ENCODE measurements at regions not wholly inside any gene's neighbourhood (a gene's known extent, or its start where the extent isn't known, plus 50 kb on each side); places are given as distances from the start of the nearest gene placed in this dataset.

- Histone ChIP-seq H3K4me1 (ENCODE audit: insufficient read depth, low read length) (peaks cover 71% of the 10 kb centered on the region), H3K4me3 (ENCODE audit: low read length) (no peak overlapping the region), H3K9me3 (ENCODE audit: low read length) (no peaks in the 10 kb centered on the region), H2AFZ (ENCODE audit: low read depth, low read length) (no peak overlapping the region), H3K27me3 (ENCODE audit: insufficient read depth, low read length) (no peaks in the 10 kb centered on the region), H3K36me3 (ENCODE audit: insufficient read depth, low read length) (no peaks in the 10 kb centered on the region)
Measured at GRCh38 chr2:207256476-207257207, 90.9 kb upstream of the KLF7 start.

GRCh38 chr2:207257251-207258250 is 91.8 kb upstream of the KLF7 start:
- H3K9me3 ChIP-seq (ENCODE audit: low read length) = no peaks in the 10 kb centered on the region
- H3K36me3 ChIP-seq (ENCODE audit: insufficient read depth, low read length) = no peaks in the 10 kb centered on the region
- no peak overlapping the region for H2AFZ ChIP-seq (ENCODE audit: low read depth, low read length)
- no peaks in the 10 kb centered on the region for H3K27me3 ChIP-seq (ENCODE audit: insufficient read depth, low read length)
- H3K4me1 ChIP-seq (ENCODE audit: insufficient read depth, low read length) = peaks cover 62% of the 10 kb centered on the region
- peak overlapping the region; percentile 17 for H3K4me3 ChIP-seq (ENCODE audit: low read length)

- no peaks in the 10 kb centered on the region for H3K9me3 ChIP-seq (ENCODE audit: low read length)
- no peaks in the 10 kb centered on the region for H3K27me3 ChIP-seq (ENCODE audit: insufficient read depth, low read length)
- H3K4me3 ChIP-seq (ENCODE audit: low read length) = peak overlapping the region; percentile 17
- no peaks in the 10 kb centered on the region for H3K36me3 ChIP-seq (ENCODE audit: insufficient read depth, low read length)
- no peak overlapping the region for H2AFZ ChIP-seq (ENCODE audit: low read depth, low read length)
- peaks cover 53% of the 10 kb centered on the region for H3K4me1 ChIP-seq (ENCODE audit: insufficient read depth, low read length)
Measured at GRCh38 chr2:207258263-207258991, 92.7 kb upstream of the KLF7 start.

GRCh38 chr2:207260021-207260420 is 94.3 kb upstream of the KLF7 start:
- no peaks in the 10 kb centered on the region for H3K27me3 ChIP-seq (ENCODE audit: insufficient read depth, low read length)
- peaks cover 2% of the 10 kb centered on the region for H3K9me3 ChIP-seq (ENCODE audit: low read length)
- H3K36me3 ChIP-seq (ENCODE audit: insufficient read depth, low read length) = no peaks in the 10 kb centered on the region
- no peak overlapping the region for H2AFZ ChIP-seq (ENCODE audit: low read depth, low read length)
- peaks cover 43% of the 10 kb centered on the region for H3K4me1 ChIP-seq (ENCODE audit: insufficient read depth, low read length)
- no peak overlapping the region for H3K4me3 ChIP-seq (ENCODE audit: low read length)

- H3K4me1 ChIP-seq (ENCODE audit: insufficient read depth, low read length) = peaks cover 34% of the 10 kb centered on the region
- H2AFZ ChIP-seq (ENCODE audit: low read depth, low read length) = no peak overlapping the region
- H3K27me3 ChIP-seq (ENCODE audit: insufficient read depth, low read length) = no peaks in the 10 kb centered on the region
- H3K36me3 ChIP-seq (ENCODE audit: insufficient read depth, low read length) = no peaks in the 10 kb centered on the region
- H3K9me3 ChIP-seq (ENCODE audit: low read length) = peaks cover 2% of the 10 kb centered on the region
- H3K4me3 ChIP-seq (ENCODE audit: low read length) = no peak overlapping the region
Measured at GRCh38 chr2:207260947-207261346, 95.2 kb upstream of the KLF7 start.

GRCh38 chr2:207264310-207264709 is 98.6 kb upstream of the KLF7 start:
- Histone ChIP-seq H2AFZ (ENCODE audit: low read depth, low read length) (no peak overlapping the region), H3K4me3 (ENCODE audit: low read length) (no peak overlapping the region), H3K27me3 (ENCODE audit: insufficient read depth, low read length) (no peaks in the 10 kb centered on the region), H3K36me3 (ENCODE audit: insufficient read depth, low read length) (no peaks in the 10 kb centered on the region), H3K9me3 (ENCODE audit: low read length) (peaks cover 2% of the 10 kb centered on the region), H3K4me1 (ENCODE audit: insufficient read depth, low read length) (peaks cover 2% of the 10 kb centered on the region)

- H3K4me1 ChIP-seq (ENCODE audit: insufficient read depth, low read length) = no peaks in the 10 kb centered on the region
- H3K9me3 ChIP-seq (ENCODE audit: low read length) = peaks cover 2% of the 10 kb centered on the region
- no peak overlapping the region for H3K4me3 ChIP-seq (ENCODE audit: low read length)
- no peak overlapping the region for H2AFZ ChIP-seq (ENCODE audit: low read depth, low read length)
- H3K27me3 ChIP-seq (ENCODE audit: insufficient read depth, low read length) = no peaks in the 10 kb centered on the region
- no peaks in the 10 kb centered on the region for H3K36me3 ChIP-seq (ENCODE audit: insufficient read depth, low read length)
Measured at GRCh38 chr2:207265332-207265731, 99.6 kb upstream of the KLF7 start.

- Histone ChIP-seq H2AFZ (ENCODE audit: low read depth, low read length) (no peak overlapping the region), H3K4me3 (ENCODE audit: low read length) (no peak overlapping the region), H3K27me3 (ENCODE audit: insufficient read depth, low read length) (no peaks in the 10 kb centered on the region), H3K9me3 (ENCODE audit: low read length) (peaks cover 2% of the 10 kb centered on the region), H3K4me1 (ENCODE audit: insufficient read depth, low read length) (no peaks in the 10 kb centered on the region), H3K36me3 (ENCODE audit: insufficient read depth, low read length) (no peaks in the 10 kb centered on the region)
Measured at GRCh38 chr2:207265869-207266268, 100.1 kb upstream of the KLF7 start.

GRCh38 chr2:207266648-207267047 is 100.9 kb upstream of the KLF7 start:
- Histone ChIP-seq H3K9me3 (ENCODE audit: low read length) (peaks cover 2% of the 10 kb centered on the region), H3K36me3 (ENCODE audit: insufficient read depth, low read length) (no peaks in the 10 kb centered on the region), H3K27me3 (ENCODE audit: insufficient read depth, low read length) (no peaks in the 10 kb centered on the region), H2AFZ (ENCODE audit: low read depth, low read length) (no peak overlapping the region), H3K4me1 (ENCODE audit: insufficient read depth, low read length) (no peaks in the 10 kb centered on the region), H3K4me3 (ENCODE audit: low read length) (no peak overlapping the region)

- Histone ChIP-seq H3K36me3 (ENCODE audit: insufficient read depth, low read length) (no peaks in the 10 kb centered on the region), H2AFZ (ENCODE audit: low read depth, low read length) (no peak overlapping the region), H3K4me1 (ENCODE audit: insufficient read depth, low read length) (no peaks in the 10 kb centered on the region), H3K27me3 (ENCODE audit: insufficient read depth, low read length) (no peaks in the 10 kb centered on the region), H3K4me3 (ENCODE audit: low read length) (no peak overlapping the region), H3K9me3 (ENCODE audit: low read length) (no peaks in the 10 kb centered on the region)
Measured at GRCh38 chr2:207269038-207269437, 103.3 kb upstream of the KLF7 start.

GRCh38 chr2:207274530-207275189 is 108.9 kb upstream of the KLF7 start:
- Histone ChIP-seq H3K9me3 (ENCODE audit: low read length) (no peaks in the 10 kb centered on the region), H3K27me3 (ENCODE audit: insufficient read depth, low read length) (no peaks in the 10 kb centered on the region), H3K36me3 (ENCODE audit: insufficient read depth, low read length) (no peaks in the 10 kb centered on the region), H2AFZ (ENCODE audit: low read depth, low read length) (no peak overlapping the region), H3K4me1 (ENCODE audit: insufficient read depth, low read length) (no peaks in the 10 kb centered on the region), H3K4me3 (ENCODE audit: low read length) (no peak overlapping the region)

GRCh38 chr2:207275779-207276178 is 110.0 kb upstream of the KLF7 start:
- Histone ChIP-seq H3K9me3 (ENCODE audit: low read length) (no peaks in the 10 kb centered on the region), H3K4me1 (ENCODE audit: insufficient read depth, low read length) (no peaks in the 10 kb centered on the region), H2AFZ (ENCODE audit: low read depth, low read length) (no peak overlapping the region), H3K27me3 (ENCODE audit: insufficient read depth, low read length) (no peaks in the 10 kb centered on the region), H3K36me3 (ENCODE audit: insufficient read depth, low read length) (no peaks in the 10 kb centered on the region), H3K4me3 (ENCODE audit: low read length) (no peak overlapping the region)

All from neuron (in vitro differentiated cells).